ENCODE measurements at regions not wholly inside any gene's neighbourhood (a gene's known extent, or its start where the extent isn't known, plus 50 kb on each side); places are given as distances from the start of the nearest gene placed in this dataset.

- TF ChIP-seq, protein P1, sequence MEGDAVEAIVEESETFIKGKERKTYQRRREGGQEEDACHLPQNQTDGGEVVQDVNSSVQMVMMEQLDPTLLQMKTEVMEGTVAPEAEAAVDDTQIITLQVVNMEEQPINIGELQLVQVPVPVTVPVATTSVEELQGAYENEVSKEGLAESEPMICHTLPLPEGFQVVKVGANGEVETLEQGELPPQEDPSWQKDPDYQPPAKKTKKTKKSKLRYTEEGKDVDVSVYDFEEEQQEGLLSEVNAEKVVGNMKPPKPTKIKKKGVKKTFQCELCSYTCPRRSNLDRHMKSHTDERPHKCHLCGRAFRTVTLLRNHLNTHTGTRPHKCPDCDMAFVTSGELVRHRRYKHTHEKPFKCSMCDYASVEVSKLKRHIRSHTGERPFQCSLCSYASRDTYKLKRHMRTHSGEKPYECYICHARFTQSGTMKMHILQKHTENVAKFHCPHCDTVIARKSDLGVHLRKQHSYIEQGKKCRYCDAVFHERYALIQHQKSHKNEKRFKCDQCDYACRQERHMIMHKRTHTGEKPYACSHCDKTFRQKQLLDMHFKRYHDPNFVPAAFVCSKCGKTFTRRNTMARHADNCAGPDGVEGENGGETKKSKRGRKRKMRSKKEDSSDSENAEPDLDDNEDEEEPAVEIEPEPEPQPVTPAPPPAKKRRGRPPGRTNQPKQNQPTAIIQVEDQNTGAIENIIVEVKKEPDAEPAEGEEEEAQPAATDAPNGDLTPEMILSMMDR (IDR thresholded peaks at IDR 0.05; ENCODE audit: low read length) = no peak
- TF ChIP-seq EZH2 (IDR thresholded peaks at IDR 0.05; ENCODE audit: borderline replicate concordance, low read length) = no peak
Observed at GRCh38 chr2:38444247-38444646, 67.2 kb upstream of the ATL2 start.

Data from OCI-LY1 (cell line).